ENCODE measurements at regions not wholly inside any gene's neighbourhood (a gene's known extent, or its start where the extent isn't known, plus 50 kb on each side); places are given as distances from the start of the nearest gene placed in this dataset.

DNA sequence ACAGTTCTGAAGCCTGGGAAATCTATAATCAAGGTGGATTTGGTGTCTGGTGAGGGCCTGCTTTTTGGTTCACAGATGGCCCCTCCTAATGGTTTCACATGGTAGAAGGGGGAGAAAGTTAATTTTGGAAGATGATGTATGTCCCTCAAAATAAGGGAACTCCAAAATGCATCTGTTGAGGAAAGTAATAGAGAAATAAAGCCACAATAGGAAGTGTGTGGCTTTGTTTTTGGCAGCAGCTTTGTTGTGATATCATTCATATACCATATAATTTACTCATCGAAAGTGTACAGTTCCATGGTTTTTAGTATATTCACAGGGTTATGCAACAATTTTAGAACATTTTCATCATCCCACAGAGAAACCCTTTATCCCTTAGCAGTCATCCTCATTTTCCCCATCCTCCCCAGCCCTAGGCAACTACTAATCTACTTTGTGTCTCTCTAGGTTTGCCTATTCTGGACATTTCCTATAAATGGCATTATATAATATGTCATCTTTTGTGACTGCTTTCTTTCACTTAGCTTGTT, 274.0 kb upstream of the FAM98A start (continued):
- TF ChIP-seq CTBP2 (IDR thresholded peaks at IDR 0.05; ENCODE audit: borderline replicate concordance, insufficient read depth, insufficient read length, low read length) (no peak), EZH2 (IDR thresholded peaks at IDR 0.05; ENCODE audit: low read depth, low read length, severe bottlenecking) (no peak)

All from H1 (cell line).